ENCODE measurements at regions not wholly inside any gene's neighbourhood (a gene's known extent, or its start where the extent isn't known, plus 50 kb on each side); places are given as distances from the start of the nearest gene placed in this dataset.

DNA sequence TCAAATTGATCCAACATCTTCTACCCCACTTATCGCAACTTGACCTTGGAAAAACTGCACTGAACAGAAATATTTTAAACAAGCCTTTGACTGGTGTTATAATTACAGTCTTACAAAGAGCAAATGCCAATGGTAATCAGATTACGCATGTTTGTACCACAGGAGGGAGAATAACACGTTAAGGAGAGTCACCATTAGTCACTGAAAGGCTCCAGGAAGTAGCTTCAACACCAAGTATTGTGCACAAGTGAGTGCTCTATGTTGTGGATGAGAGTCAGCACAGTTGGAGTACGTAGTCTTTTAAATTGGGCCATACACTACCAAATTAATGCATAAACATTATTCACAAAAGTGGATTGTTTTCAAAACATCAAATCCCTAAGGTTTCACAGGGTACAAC lies 1081.5 kb upstream of the TENM3 start:
- DNase-seq (ENCODE audit: low read depth) = no peak
- TF ChIP-seq, protein P1, sequence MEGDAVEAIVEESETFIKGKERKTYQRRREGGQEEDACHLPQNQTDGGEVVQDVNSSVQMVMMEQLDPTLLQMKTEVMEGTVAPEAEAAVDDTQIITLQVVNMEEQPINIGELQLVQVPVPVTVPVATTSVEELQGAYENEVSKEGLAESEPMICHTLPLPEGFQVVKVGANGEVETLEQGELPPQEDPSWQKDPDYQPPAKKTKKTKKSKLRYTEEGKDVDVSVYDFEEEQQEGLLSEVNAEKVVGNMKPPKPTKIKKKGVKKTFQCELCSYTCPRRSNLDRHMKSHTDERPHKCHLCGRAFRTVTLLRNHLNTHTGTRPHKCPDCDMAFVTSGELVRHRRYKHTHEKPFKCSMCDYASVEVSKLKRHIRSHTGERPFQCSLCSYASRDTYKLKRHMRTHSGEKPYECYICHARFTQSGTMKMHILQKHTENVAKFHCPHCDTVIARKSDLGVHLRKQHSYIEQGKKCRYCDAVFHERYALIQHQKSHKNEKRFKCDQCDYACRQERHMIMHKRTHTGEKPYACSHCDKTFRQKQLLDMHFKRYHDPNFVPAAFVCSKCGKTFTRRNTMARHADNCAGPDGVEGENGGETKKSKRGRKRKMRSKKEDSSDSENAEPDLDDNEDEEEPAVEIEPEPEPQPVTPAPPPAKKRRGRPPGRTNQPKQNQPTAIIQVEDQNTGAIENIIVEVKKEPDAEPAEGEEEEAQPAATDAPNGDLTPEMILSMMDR (IDR thresholded peaks at IDR 0.05; ENCODE audit: insufficient read depth, low read length) = no peak

DNA sequence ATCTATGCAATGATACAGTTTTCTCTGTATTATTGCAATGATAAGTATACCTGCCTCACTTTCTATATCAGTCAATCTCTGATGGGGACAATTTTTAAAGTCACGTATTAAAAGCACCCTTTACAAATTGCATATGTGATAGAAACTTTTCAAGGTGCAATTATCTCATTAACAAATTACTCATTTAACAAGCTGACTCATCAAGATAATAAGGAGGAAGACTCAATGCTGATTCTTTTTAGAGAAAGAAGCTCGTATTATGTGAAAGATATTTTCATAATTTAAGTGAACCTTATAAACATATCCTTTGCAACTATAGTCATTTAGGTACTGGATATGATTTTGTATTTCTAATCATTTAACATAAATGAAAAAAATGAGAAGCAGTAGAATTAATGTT lies 1080.9 kb upstream of the TENM3 start:
- DNase-seq (ENCODE audit: low read depth) = no peak
- no peak overlapping the region for H3K4me3 ChIP-seq (ENCODE audit: low read depth, low read length)
- TF ChIP-seq, protein P1 (IDR thresholded peaks at IDR 0.05; ENCODE audit: insufficient read depth, low read length) = no peak

More for the DNA sequence above, 1081.5 kb upstream of the TENM3 start:
- H3K4me3 ChIP-seq (ENCODE audit: low read depth, low read length) = no peak overlapping the region

DNA sequence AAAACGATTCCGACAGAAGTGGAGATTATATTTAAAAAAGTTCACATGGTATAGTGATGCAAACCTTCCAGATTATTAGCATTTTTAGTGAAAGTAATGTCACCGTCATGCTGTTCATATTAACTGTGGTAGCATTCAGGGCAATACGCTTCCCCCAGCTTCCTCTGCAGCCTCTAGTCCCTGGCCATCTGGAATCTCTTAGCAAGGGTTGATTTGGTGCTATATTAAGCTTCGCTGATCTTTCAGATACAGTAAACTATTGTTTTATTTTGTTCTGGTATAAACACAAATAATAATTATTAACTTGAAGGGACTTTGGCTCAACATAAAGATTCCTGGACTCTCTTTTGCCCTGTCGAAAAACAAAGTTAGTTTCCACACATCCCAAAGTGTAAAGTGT lies 1080.5 kb upstream of the TENM3 start:
- TF ChIP-seq, protein P1 (IDR thresholded peaks at IDR 0.05; ENCODE audit: insufficient read depth, low read length) = no peak
- DNase-seq (ENCODE audit: low read depth) = no peak
- no peak overlapping the region for H3K4me3 ChIP-seq (ENCODE audit: low read depth, low read length)

DNA sequence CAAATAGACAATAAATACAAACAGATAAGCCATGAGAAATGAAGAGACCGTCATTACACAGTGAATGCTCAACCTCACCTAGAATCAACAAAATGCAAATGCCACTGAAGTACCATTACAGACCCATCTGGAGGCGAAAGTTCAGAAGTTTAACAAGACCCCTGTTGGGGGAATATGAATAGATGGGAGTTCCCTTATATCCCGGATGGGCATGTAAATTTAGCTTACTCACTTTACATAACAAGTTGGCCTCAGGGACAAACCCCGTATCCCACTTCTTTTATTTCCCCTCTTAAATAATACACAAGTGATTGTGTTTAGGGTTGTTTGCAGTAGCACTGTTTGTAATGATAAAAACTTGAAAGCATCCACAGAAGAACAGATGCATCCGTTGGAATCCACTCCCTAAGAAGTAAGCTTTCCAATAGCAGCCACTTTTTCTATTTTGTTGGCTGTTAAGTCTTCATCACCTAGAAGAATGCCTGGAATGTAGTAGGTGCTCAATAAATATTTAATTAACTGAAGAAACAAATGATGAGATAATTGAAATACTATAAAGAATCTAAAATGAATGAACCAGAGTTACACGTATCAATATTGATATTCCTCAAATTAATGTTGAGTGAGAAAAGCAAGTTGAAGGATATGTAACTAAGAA lies 1076.3 kb upstream of the TENM3 start:
- no peak for DNase-seq (ENCODE audit: low read depth)
- no peak overlapping the region for H3K4me3 ChIP-seq (ENCODE audit: low read depth, low read length)
- TF ChIP-seq, protein P1 (IDR thresholded peaks at IDR 0.05; ENCODE audit: insufficient read depth, low read length) = no peak

DNA sequence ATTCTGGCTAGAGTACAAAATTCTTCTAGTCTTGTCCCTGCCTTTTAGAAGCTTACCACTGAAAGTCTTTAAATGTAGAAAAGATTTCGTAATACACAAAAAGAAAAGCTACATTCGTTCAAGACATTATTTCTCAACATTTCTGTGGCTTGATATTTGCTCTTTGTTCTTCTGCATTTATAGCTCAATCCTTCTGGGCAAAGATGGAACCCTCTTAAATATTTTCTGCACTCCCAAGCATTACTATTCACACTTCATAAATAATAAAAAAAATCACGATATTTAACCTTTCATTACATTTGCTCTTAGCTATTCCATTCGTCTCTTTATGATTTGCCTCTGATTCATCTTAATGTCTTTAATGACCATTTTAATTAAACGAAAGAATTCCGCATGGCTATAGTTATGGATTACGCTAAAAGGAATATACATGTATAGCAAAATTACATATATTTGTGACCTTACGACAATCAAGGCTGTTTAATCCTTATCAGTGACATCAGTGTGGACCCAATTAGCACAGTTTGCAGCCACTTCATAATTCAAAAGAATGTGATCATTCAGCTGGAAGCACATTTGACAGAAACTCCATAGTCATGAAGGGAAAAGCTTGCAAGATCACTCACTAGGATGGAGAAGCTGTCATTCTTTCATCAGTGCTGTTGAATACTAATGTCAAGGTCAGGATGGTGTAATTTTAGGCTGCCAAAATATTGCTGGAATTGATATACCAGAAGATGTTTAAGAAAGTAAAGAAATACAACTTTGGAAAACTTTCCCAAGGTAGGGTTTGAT lies 1075.0 kb upstream of the TENM3 start:
- H3K4me3 ChIP-seq (ENCODE audit: low read depth, low read length) = no peak overlapping the region
- no peak for DNase-seq (ENCODE audit: low read depth)
- TF ChIP-seq, protein P1 (IDR thresholded peaks at IDR 0.05; ENCODE audit: insufficient read depth, low read length) = no peak

DNA sequence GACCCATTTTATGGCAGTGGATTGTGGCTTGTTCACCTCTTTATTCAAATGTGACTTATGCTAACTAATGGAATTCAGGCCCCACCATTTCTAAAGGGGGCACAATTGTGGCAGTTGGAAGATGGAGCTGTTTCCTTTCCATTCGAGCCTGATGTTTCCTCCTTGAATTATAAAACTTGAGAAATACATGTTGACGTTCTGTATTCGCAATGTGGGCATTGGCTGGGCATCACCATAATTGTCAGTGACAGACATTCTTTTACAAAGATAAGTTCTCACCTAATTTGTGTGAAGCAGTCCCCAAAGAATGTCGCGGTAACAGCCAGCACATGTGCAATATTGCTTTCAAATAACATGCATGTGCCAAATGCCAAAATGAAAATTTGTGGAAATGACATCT lies 1070.2 kb upstream of the TENM3 start:
- TF ChIP-seq, protein P1 (IDR thresholded peaks at IDR 0.05; ENCODE audit: insufficient read depth, low read length) = no peak
- no peak overlapping the region for H3K4me3 ChIP-seq (ENCODE audit: low read depth, low read length)
- DNase-seq (ENCODE audit: low read depth) = no peak
